SH-SY5Y (cell line): ENCODE measurements at regions not wholly inside any gene's neighbourhood (a gene's known extent, or its start where the extent isn't known, plus 50 kb on each side); places are given as distances from the start of the nearest gene placed in this dataset.

ENCODE experiments used
- GATA2 ChIP-seq: IDR thresholded peaks from 2 replicates; pipeline ENCODE4 v1.6.1; 2011; ENCODE audit warnings: mild to moderate bottlenecking, low read depth, low read length
- GATA3 ChIP-seq: IDR thresholded peaks from 2 replicates; pipeline ENCODE4 v1.6.1; 2011; ENCODE audit warnings: low read depth, mild to moderate bottlenecking, low read length, moderate library complexity

DNA sequence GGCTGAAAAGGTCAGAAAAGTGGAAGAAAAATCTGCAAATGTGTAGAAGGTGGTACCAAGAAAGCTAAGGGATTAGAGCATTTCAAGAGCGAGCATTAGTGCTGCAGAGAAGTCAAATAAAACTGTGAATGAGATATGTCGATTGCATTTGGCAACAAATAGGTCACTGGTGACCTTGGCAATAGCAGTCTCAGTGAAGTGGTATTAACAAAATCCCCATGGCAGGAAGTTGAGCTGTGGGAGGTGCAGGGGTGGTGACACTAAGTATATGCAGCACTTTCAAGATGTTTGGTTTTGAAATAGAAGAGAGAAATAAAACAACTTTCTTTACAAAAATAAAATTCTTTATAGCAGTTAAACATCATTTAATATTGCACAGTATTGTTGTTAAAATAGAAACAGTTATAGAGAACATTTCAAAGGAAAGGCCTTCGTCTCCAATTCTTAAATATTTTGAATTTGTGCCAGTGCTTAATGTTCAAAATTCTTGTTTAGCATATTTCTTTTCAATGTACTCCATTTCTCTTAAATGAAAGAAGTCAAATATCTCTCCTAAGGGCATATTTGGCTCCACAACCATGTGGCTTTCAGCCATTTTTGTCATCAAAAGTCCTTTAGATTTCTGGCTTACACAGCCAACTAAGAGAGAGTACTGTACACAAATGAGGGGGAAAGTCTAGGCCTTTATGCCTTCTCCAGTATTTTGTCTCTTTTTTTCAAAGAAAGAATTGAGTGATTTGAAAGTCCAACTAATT, 443.0 kb upstream of the MMADHC start:
- TF ChIP-seq GATA3 (no peak), GATA2 (no peak)

DNA sequence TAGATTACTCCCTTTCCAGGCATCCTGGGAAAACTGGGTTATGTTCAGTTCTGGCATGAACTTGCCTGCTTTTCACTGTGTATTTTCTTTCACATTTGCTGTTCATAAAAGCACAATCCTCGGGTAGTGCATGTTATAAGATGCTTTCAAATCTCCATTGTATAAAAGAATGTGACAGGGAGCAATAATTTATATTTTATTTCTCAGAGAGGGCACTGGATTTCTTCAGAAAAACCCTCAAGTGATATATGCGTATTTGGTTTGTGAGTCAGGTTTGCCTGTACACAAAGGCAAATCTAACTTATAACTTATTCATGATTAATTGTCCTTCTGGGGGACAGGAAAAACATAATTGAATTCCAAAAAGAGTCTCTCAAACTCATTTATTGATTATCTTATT, 440.7 kb upstream of the MMADHC start:
- no peak for TF ChIP-seq GATA2

GRCh38 chr2:150027164-150027563, 439.6 kb upstream of the MMADHC start:
- TF ChIP-seq GATA3 = no peak
- no peak for TF ChIP-seq GATA2

GRCh38 chr2:150023663-150024062, 436.1 kb upstream of the MMADHC start:
- TF ChIP-seq GATA3 = no peak

GRCh38 chr2:150023044-150023443, 435.5 kb upstream of the MMADHC start:
- TF ChIP-seq GATA2 = no peak
- no peak for TF ChIP-seq GATA3

GRCh38 chr2:150020937-150021673, 433.5 kb upstream of the MMADHC start:
- TF ChIP-seq GATA3 (no peak), GATA2 (no peak)

DNA sequence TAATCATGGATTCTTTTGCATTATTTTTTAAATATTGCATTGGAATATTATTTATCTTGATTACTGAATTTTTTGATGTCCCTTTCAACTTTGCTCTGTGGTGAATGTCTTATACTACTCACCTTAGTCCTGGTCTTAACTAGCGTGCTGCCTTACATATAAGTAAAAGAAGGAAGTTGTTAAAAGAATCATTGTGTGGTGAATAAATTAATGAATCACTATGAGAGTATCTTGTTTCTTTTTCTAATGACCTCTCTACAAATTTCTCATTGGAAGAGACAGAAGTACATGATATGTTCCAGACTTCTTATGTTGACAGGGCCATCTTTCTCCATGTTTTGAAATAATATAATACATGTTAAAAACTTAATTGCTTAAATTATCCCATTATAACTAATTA, 432.6 kb upstream of the MMADHC start:
- TF ChIP-seq GATA2 (no peak), GATA3 (no peak)

- no peak for TF ChIP-seq GATA2
- no peak for TF ChIP-seq GATA3
Measured at GRCh38 chr2:150019063-150019462, 431.5 kb upstream of the MMADHC start.

DNA sequence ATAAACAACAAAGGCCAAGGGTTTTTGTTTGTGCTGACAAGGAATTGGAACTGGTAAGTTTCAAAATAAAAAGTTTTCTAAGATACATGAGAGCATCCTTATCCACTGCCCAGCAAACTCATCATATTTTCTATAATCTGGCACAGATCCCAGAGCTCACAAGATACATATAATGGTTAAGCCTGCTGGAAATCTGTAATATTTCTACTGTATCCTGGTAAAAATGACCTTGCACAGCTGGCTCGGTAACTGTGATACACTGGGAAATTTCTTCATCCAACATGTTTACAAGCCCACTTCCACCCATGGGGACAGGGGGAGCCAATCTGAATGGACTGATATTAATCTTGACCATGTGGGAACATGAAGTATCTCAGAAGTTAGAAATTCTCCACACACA, 425.4 kb upstream of the MMADHC start:
- TF ChIP-seq GATA2 (no peak), GATA3 (no peak)

- TF ChIP-seq GATA2 (no peak), GATA3 (no peak)
Measured at GRCh38 chr2:150011161-150011730, 423.7 kb upstream of the MMADHC start.

- TF ChIP-seq GATA3 (no peak), GATA2 (no peak)
Measured at GRCh38 chr2:150008901-150009300, 421.3 kb upstream of the MMADHC start.

GRCh38 chr2:150007815-150008430, 420.3 kb upstream of the MMADHC start:
- no peak for TF ChIP-seq GATA3
- TF ChIP-seq GATA2 = no peak

DNA sequence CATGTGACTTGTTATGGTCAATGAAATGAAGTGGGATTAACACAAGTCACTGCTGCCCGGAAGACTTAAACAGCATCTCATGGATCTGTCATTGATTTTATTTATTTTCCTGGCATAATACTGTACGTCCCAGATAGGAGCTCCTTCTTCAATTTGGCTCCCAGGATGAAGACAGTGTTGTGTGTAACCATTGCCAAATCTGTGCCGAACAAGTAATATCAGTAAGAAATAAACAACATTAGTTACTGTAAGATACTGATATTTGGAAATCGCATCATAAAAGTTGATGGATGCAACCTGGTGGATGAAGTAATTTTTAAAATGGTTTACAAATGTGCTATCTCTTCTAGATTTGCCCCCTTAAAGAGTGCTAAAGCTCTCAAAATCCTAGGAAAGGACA, 419.0 kb upstream of the MMADHC start:
- TF ChIP-seq GATA2 = no peak
- TF ChIP-seq GATA3 = no peak

DNA sequence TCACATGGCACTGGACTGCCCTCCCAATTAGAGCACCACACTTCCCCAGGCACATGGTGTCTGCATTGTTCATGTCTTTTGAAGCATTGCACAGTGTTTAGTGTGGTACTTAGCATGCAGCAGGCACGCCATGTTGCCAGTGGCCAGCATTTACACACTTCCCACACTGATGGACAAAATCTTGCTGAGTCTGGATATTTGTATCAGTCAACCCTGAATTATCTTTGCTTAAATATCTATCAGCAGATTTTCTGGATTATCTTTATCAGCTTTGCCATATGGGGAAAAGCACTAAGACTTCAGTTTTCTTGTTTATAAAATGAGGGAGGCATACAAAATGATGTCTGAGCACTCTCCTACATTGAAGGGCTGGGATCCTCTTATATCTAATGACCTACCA, 416.0 kb upstream of the MMADHC start:
- TF ChIP-seq GATA2 (no peak), GATA3 (no peak)
